GM12878 (cell line): ENCODE measurements at regions not wholly inside any gene's neighbourhood (a gene's known extent, or its start where the extent isn't known, plus 50 kb on each side); places are given as distances from the start of the nearest gene placed in this dataset.

Experiments
- IKZF1 ChIP-seq: fragments of 450-650 bp; conservative IDR thresholded peaks from 2 replicates; pipeline ENCODE4 v1.6.1; 2017; ENCODE audit warnings: antibody characterized with exemption, mild to moderate bottlenecking
- MXI1 ChIP-seq: fragments of 150-350 bp; IDR thresholded peaks from 2 replicates; pipeline ENCODE4 v1.6.1; 2011; ENCODE audit warnings: low read depth, mild to moderate bottlenecking, inconsistent platforms, low read length, improper control_type of control experiment
- POLR2A ChIP-seq: IDR thresholded peaks from 2 replicates; pipeline ENCODE4 v1.6.1; 2011; ENCODE audit warnings: low read depth, mild to moderate bottlenecking, low read length

DNA sequence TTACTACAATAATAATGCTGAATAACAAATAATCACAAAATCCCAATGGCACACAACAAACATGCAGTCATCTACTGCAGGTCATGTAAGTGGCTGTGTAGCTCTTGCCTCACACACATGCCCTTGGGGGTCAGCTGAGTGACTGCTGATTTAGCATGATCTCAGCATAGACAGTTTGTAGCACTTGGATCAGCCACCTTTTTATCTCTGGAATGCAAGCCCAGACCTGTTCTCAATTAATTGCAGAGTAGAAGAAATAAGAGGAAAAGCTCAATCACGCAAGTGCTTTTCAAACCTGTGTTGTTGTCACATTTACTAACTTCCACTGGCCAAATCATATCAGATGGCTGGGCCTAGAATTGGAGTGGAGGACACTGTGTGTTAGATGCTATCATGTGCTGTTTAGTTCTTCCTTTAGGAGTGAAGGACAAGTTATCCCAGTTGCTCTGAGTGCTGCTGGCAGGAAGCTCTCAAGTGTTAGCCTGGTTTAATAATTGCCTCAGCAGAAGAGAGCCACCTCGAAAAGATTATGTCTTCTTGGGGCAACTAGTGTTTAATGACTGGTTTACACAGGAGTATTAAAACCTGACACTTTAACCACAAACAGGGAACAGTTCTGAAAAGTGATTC is 128.3 kb upstream of the EPHA5 start:
- TF ChIP-seq IKZF1 (no peak), POLR2A (no peak), MXI1 (no peak)
